Right atrium auricular region (tissue), 2 donors: ENCODE measurements at regions not wholly inside any gene's neighbourhood (a gene's known extent, or its start where the extent isn't known, plus 50 kb on each side); places are given as distances from the start of the nearest gene placed in this dataset.

ENCODE experiments used
- DNase-seq: peaks from one replicate; pipeline ENCODE4 v3.0.0-alpha.2; 2019; ENCODE audit warnings: low spot score
- H3K27ac ChIP-seq, 2 donors: fragments of 200-600 bp; sonication (generic); 1 replicate in 1 of 2; 2 replicates in 1 of 2; pipeline ENCODE4 v1.5.1; 2016 to 2019
- H3K27me3 ChIP-seq, 2 donors: fragments of 200-600 bp; sonication (generic); one replicate each; pipeline versions ENCODE4 v1.5.1 to v1.6.0; 2017 to 2019
- H3K36me3 ChIP-seq: fragments of 200-600 bp; sonication (generic); one replicate; pipeline ENCODE4 v1.5.1; 2016
- H3K4me1 ChIP-seq, 2 donors: fragments of 200-600 bp; sonication (generic); one replicate each; pipeline versions ENCODE4 v1.5.1 to v1.6.0; 2017 to 2019
- H3K4me3 ChIP-seq, 2 donors: fragments of 200-600 bp; sonication (generic); 1 replicate in 1 of 2; 2 replicates in 1 of 2; pipeline ENCODE4 v1.5.1; 2017 to 2019; ENCODE audit warnings: mild to moderate bottlenecking in 1 of 2, moderate library complexity in 1 of 2
- H3K9me3 ChIP-seq, 2 donors: fragments of 200-600 bp; sonication (generic); one replicate each; pipeline ENCODE4 v1.5.1; 2019
- TF ChIP-seq, protein P1 (sequence below), 2 donors: fragments of 200-600 bp; sonication (generic); IDR thresholded peaks; one replicate each; pipeline ENCODE4 v1.5.1; 2019; ENCODE audit warnings: antibody characterized with exemption in 2 of 2

- TF ChIP-seq, protein P1, sequence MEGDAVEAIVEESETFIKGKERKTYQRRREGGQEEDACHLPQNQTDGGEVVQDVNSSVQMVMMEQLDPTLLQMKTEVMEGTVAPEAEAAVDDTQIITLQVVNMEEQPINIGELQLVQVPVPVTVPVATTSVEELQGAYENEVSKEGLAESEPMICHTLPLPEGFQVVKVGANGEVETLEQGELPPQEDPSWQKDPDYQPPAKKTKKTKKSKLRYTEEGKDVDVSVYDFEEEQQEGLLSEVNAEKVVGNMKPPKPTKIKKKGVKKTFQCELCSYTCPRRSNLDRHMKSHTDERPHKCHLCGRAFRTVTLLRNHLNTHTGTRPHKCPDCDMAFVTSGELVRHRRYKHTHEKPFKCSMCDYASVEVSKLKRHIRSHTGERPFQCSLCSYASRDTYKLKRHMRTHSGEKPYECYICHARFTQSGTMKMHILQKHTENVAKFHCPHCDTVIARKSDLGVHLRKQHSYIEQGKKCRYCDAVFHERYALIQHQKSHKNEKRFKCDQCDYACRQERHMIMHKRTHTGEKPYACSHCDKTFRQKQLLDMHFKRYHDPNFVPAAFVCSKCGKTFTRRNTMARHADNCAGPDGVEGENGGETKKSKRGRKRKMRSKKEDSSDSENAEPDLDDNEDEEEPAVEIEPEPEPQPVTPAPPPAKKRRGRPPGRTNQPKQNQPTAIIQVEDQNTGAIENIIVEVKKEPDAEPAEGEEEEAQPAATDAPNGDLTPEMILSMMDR (IDR thresholded peaks at IDR 0.05) = no peak
- peaks cover 0 to 39% of the 10 kb centered on the region in 2 donors for H3K9me3 ChIP-seq
- DNase-seq = no peak
Measured at GRCh38 chr11:60647087-60647486, 52.3 kb upstream of the MS4A8 start.

More at GRCh38 chr11:60647087-60647486, 52.3 kb upstream of the MS4A8 start:
- Histone ChIP-seq H3K27ac (no peak overlapping the region), H3K27me3 (no peaks in the 10 kb centered on the region), H3K36me3 (no peaks in the 10 kb centered on the region), H3K4me1 (no peaks in the 10 kb centered on the region), H3K4me3 (no peak overlapping the region)
